OCI-LY1 (cell line): ENCODE measurements at regions not wholly inside any gene's neighbourhood (a gene's known extent, or its start where the extent isn't known, plus 50 kb on each side); places are given as distances from the start of the nearest gene placed in this dataset.

Source experiments
- H2AFZ ChIP-seq: fragments of 200-600 bp; sonication (generic), shearing (Covaris generic); 2 replicates; pipeline ENCODE4 v1.6.0; 2014; ENCODE audit warnings: antibody characterized with exemption, mild to moderate bottlenecking, low read length
- H3F3A ChIP-seq: fragments of 200-600 bp; sonication (generic), shearing (Covaris generic); 2 replicates; pipeline ENCODE4 v1.6.0; 2014; ENCODE audit warnings: mild to moderate bottlenecking, antibody characterized with exemption, low read length, moderate library complexity; ENCODE audit not compliant: insufficient read depth
- H3K27ac ChIP-seq: fragments of 200-600 bp; sonication (generic); 2 replicates; pipeline ENCODE4 v1.5.1; 2014; ENCODE audit warnings: low read length, mixed run types, mild to moderate bottlenecking, low read depth; ENCODE audit not compliant: poor library complexity, severe bottlenecking
- H3K27me3 ChIP-seq: fragments of 200-600 bp; sonication (generic); 2 replicates; pipeline ENCODE4 v1.6.0; 2014; ENCODE audit warnings: antibody characterized with exemption, mild to moderate bottlenecking, low read length, moderate library complexity; ENCODE audit not compliant: insufficient read depth
- H3K36me3 ChIP-seq: fragments of 200-600 bp; sonication (generic); 2 replicates; pipeline ENCODE4 v1.6.1; 2014; ENCODE audit warnings: mild to moderate bottlenecking, antibody characterized with exemption, low read length, moderate library complexity, mixed read lengths; ENCODE audit not compliant: insufficient read depth
- H3K4me1 ChIP-seq: fragments of 200-600 bp; sonication (generic); 2 replicates; pipeline ENCODE4 v1.5.1; 2014; ENCODE audit warnings: mild to moderate bottlenecking, low read length, moderate library complexity; ENCODE audit not compliant: insufficient read depth, severe bottlenecking
- H3K4me2 ChIP-seq: fragments of 200-600 bp; sonication (generic), shearing (Covaris generic); 2 replicates; pipeline ENCODE4 v1.6.1; 2014; ENCODE audit warnings: low read length
- H3K4me3 ChIP-seq: fragments of 200-600 bp; sonication (generic); 2 replicates; pipeline ENCODE4 v1.5.1; 2014; ENCODE audit warnings: low read length, low read depth, mild to moderate bottlenecking, mixed read lengths; ENCODE audit not compliant: poor library complexity, severe bottlenecking
- H3K79me2 ChIP-seq: fragments of 200-600 bp; shearing (Covaris generic); 2 replicates; pipeline ENCODE4 v1.6.1; 2016; ENCODE audit warnings: mixed run types, low read length, mixed read lengths; ENCODE audit not compliant: insufficient read depth
- H3K9ac ChIP-seq: fragments of 200-600 bp; sonication (generic), shearing (Covaris generic); 2 replicates; pipeline ENCODE4 v1.6.1; 2014; ENCODE audit warnings: mild to moderate bottlenecking, low read length, mixed read lengths
- H3K9me2 ChIP-seq: fragments of 200-600 bp; sonication (generic), shearing (Covaris generic); 2 replicates; pipeline ENCODE4 v1.6.1; 2014; ENCODE audit warnings: low read depth, mild to moderate bottlenecking, low read length, mixed read lengths
- H3K9me3 ChIP-seq: fragments of 200-600 bp; shearing (Covaris generic); 2 replicates; pipeline ENCODE4 v1.6.1; 2014; ENCODE audit warnings: low read length, mixed read lengths
- H4K20me1 ChIP-seq: fragments of 200-600 bp; sonication (generic), shearing (Covaris generic); 2 replicates; pipeline ENCODE4 v1.6.0; 2016; ENCODE audit warnings: mild to moderate bottlenecking, low read length; ENCODE audit not compliant: insufficient read depth
- CTCF ChIP-seq: fragments of 200-600 bp; sonication (generic), shearing (Covaris generic); IDR thresholded peaks from 2 replicates; pipeline ENCODE4 v1.5.1; 2017; ENCODE audit warnings: mild to moderate bottlenecking, antibody characterized with exemption, low read length, moderate library complexity, mixed read lengths
- EZH2 ChIP-seq: fragments of 200-600 bp; sonication (generic), shearing (Covaris generic); IDR thresholded peaks from 2 replicates; pipeline ENCODE4 v1.8.0; 2017; ENCODE audit warnings: borderline replicate concordance, mixed run types, mild to moderate bottlenecking, antibody characterized with exemption, low read length, moderate library complexity, mixed read lengths

- Histone ChIP-seq H3F3A (no peaks in the 10 kb centered on the region), H3K9me2 (no peaks in the 10 kb centered on the region), H3K9ac (no peak overlapping the region), H3K27me3 (no peaks in the 10 kb centered on the region), H3K4me3 (no peak overlapping the region), H3K27ac (no peak overlapping the region), H4K20me1 (no peaks in the 10 kb centered on the region), H3K4me1 (no peaks in the 10 kb centered on the region), H2AFZ (no peak overlapping the region), H3K9me3 (no peaks in the 10 kb centered on the region), H3K36me3 (no peaks in the 10 kb centered on the region), H3K4me2 (no peak overlapping the region), H3K79me2 (no peaks in the 10 kb centered on the region)
- no peak for TF ChIP-seq EZH2
- TF ChIP-seq CTCF: no peak
These were observed 78.1 kb upstream of the PITX1 start for GRCh38 chr5:135112008-135112725.

GRCh38 chr5:135110785-135111596 lies 77.0 kb upstream of the PITX1 start:
- Histone ChIP-seq H3K4me2 (no peak overlapping the region), H3K9me3 (no peaks in the 10 kb centered on the region), H3K4me1 (no peaks in the 10 kb centered on the region), H3K27ac (no peak overlapping the region), H3K9me2 (no peaks in the 10 kb centered on the region), H3K4me3 (no peak overlapping the region), H3K79me2 (no peaks in the 10 kb centered on the region), H3K27me3 (no peaks in the 10 kb centered on the region), H2AFZ (no peak overlapping the region), H3F3A (no peaks in the 10 kb centered on the region), H4K20me1 (no peaks in the 10 kb centered on the region), H3K9ac (no peak overlapping the region), H3K36me3 (no peaks in the 10 kb centered on the region)
- TF ChIP-seq EZH2 (no peak), CTCF (no peak)

DNA sequence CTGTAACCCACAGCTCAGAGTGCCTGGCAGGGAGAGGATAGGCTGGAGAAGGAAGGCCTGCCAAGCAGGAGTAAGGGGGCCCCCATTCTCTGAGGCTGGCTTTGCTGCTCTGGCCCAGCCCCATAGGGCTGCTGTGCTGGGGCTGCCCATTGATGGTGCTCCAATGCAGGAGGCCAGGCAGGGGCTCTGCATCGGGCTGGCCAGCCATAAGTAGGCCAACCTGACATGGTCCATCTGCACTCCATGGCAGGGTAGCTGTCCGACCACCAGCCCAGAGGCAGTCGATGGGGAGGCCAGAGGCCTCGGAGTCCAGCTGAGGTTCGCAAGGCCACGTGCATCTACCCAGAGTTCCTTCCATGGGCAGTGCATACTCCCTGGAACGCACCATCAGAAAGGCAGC lies 75.0 kb upstream of the PITX1 start:
- Histone ChIP-seq H3K4me2 (no peak overlapping the region), H3K27me3 (no peaks in the 10 kb centered on the region), H4K20me1 (no peaks in the 10 kb centered on the region), H3F3A (no peaks in the 10 kb centered on the region), H3K4me1 (no peaks in the 10 kb centered on the region), H3K4me3 (no peak overlapping the region), H3K9ac (no peak overlapping the region), H3K27ac (no peak overlapping the region), H3K79me2 (no peaks in the 10 kb centered on the region), H2AFZ (no peak overlapping the region), H3K9me2 (no peaks in the 10 kb centered on the region), H3K36me3 (no peaks in the 10 kb centered on the region), H3K9me3 (no peaks in the 10 kb centered on the region)
- TF ChIP-seq CTCF: no peak
- no peak for TF ChIP-seq EZH2
